Right cardiac atrium (tissue), 5 donors: ENCODE measurements at regions not wholly inside any gene's neighbourhood (a gene's known extent, or its start where the extent isn't known, plus 50 kb on each side); places are given as distances from the start of the nearest gene placed in this dataset.
"Not testable (repeated sequence)": the region's sequence is repeated elsewhere in the genome, so short reads cannot be mapped to it uniquely, and the experiment has no call there.

Source experiments
- ATAC-seq, 2 donors: fragments of 200-7000 bp; cut with Tn5 transposase; one replicate each; pipeline versions ENCODE4 v1.8.0 to v1.9.1; 2020; ENCODE audit warnings: moderate library complexity in 2 of 2, mild to moderate bottlenecking in 1 of 2
- DNase-seq, 3 donors: peaks; one replicate each; pipeline ENCODE4 v3.0.0-alpha.2; 2020
- H3K27ac ChIP-seq: one replicate; pipeline ENCODE4 v1.5.1; 2013; ENCODE audit warnings: mild to moderate bottlenecking, low read length, control low read depth, moderate library complexity
- H3K27me3 ChIP-seq: one replicate; pipeline ENCODE4 v1.6.1; 2013; ENCODE audit not compliant: control insufficient read depth, insufficient read depth
- H3K4me1 ChIP-seq: one replicate; pipeline ENCODE4 v1.6.1; 2013; ENCODE audit warnings: low read length; ENCODE audit not compliant: control insufficient read depth, insufficient read depth
- H3K4me3 ChIP-seq: one replicate; pipeline ENCODE4 v1.5.1; 2013; ENCODE audit warnings: low read length, control low read depth
- H3K9me3 ChIP-seq: one replicate; pipeline ENCODE4 v1.6.1; 2013; ENCODE audit warnings: low read length; ENCODE audit not compliant: control insufficient read depth
- WGBS: extraction: QIAGEN DNeasy Blood & Tissue Kit; methylation state at CpG from one replicate; pipeline ENCODE4 v1.1.7; 2013; 5-methylcytosine and 5-hydroxymethylcytosine counted together
- intact Hi-C, 4 donors: fragments of 100-400 bp; cut with DNase I; formaldehyde crosslinking; loops; one replicate each; pipeline versions ENCODE4 v1.11.0 to v1.14.0; 2022 to 2023
- donor health status: healthy with polysubstance abuse.
- donor health status: DM: no; HTN: yes; CAD: no.
- donor health status: DM: no; HTN: no; CAD: no.
- donor health status: DM: no; HTN: yes; CAD: no; lungs with severe emphysema.
- donor health status: DM: yes; HTN: yes; CAD: no.

DNA sequence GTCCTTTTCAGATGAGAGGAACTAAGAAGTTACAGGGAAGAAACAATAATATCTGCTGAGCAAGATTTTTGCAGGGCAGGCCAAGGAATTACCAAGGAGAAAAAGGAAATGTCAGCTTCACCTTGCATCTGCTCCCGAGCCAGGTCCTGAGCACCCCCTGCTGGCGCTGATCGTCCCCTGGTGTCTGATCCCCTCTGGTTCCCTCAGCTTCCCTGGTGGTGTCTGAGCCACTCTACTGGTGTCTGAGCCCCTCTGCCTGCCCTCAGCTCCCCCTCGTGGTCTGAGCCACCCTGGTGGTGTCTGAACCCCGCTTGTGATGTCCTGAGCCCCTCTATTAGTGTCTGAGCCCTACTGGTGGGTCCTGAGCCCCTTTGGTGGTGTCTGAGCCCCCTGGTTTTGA, 485.7 kb downstream of the GOLGA6L6 start:
- WGBS: 66% methylated on average over 4 of the region's 5 CpGs

DNA sequence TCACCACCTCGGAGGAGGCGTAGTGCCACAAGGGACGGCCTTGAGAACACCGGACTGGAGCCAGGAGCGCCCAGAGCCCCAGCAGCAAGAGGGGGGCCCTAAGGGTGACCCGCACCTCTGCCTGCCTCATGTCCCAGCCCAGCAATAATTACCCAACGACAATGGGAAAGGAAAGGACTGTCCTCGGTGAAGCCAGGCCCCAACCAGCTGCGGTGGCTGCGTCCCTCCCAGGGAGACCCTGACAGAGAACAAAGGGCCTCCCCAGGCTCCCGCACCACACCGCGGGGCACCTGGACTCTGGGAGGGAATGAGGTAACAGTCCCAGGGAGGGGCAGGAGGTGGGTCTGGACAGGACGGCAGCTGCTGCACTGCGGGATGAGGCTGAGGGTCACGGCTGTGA, 493.4 kb downstream of the GOLGA6L6 start:
- H3K4me3 ChIP-seq, intact Hi-C loops, H3K27me3 ChIP-seq, H3K4me1 ChIP-seq, H3K9me3 ChIP-seq, H3K27ac ChIP-seq, ATAC-seq: not testable (repeated sequence)
- WGBS: 84% methylated on average over 15 of the region's 16 CpGs
- peak in 1 of 3 donors; percentile 7 for DNase-seq

More for the DNA sequence above, 485.7 kb downstream of the GOLGA6L6 start:
- H3K4me1 ChIP-seq, intact Hi-C loops, H3K27me3 ChIP-seq, H3K9me3 ChIP-seq, H3K27ac ChIP-seq, H3K4me3 ChIP-seq: not testable (repeated sequence)
- peak in 1 of 2 donors; percentile 25 for ATAC-seq
- peak in 1 of 3 donors; percentile 18 for DNase-seq

DNA sequence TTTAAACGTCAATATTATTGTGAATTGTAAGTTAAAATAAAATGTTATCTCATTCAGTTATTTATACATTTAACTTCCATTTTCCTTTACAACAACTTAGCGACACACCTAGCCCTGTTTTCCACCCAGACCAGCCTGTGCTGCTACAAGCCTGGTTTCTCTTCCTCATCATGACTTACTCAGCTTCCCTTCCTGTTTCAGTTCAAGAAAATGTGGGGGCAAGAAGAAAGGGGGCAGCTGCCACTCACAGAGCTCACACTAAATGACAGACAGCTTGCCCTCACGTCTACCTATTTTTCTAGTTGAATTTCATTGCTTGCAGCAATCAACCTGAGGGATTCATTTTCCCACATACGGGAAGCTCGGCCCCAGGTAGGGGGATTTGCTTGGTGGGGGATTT, 496.4 kb downstream of the GOLGA6L6 start:
- DNase-seq, intact Hi-C loops, H3K9me3 ChIP-seq, H3K4me3 ChIP-seq, H3K27me3 ChIP-seq, H3K4me1 ChIP-seq, ATAC-seq, H3K27ac ChIP-seq: not testable (repeated sequence)
- WGBS: no CpG with 5 or more reads among the region's 5 CpGs

DNA sequence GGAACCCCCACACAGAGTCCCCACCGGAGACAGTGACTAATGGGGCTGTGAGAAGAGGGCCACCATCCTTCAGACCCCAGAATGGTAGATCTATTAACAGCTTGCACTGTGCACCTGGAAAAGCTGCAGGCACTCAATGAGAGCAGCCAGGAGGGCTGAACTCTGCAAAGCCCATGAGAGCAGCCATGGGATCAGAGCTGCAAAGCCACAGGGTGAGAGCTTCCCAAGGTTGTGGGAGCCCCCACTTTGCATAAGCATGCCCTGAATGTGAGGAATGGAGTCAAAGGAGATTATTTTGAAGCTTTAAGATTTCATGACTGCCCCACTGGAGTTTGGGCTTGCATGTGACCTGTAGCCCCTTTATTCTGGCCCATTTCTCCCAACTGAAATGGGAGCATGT, 500.9 kb downstream of the GOLGA6L6 start:
- intact Hi-C loops, DNase-seq, H3K9me3 ChIP-seq, H3K27ac ChIP-seq, H3K27me3 ChIP-seq, H3K4me3 ChIP-seq, H3K4me1 ChIP-seq: not testable (repeated sequence)
- 59% methylated on average over 1 of the region's 1 CpG for WGBS
- peak in 1 of 2 donors; percentile 35 for ATAC-seq

DNA sequence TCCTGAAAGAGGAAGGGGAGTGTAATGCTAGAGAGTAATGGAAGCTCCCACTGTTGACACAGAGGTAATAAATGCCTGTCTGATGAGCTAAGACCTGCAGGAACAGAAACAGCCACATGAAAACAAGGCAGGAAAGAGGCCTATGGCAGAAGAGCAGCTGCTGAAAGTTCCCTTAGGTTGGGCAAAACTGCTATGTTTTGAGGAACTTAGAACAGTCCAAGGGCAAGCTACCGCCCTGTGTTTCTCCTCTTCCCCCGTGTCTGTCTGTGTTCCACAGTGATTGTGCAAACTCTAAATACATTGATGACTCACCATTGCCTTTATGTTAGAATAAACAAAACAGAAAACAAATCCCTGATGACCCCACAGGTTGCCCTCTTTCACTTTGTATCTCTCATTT, 516.6 kb downstream of the GOLGA6L6 start:
- intact Hi-C loops, H3K27me3 ChIP-seq, ATAC-seq, DNase-seq, H3K27ac ChIP-seq, H3K4me3 ChIP-seq, H3K9me3 ChIP-seq, H3K4me1 ChIP-seq: not testable (repeated sequence)
- no CpG with 5 or more reads among the region's 2 CpGs for WGBS

DNA sequence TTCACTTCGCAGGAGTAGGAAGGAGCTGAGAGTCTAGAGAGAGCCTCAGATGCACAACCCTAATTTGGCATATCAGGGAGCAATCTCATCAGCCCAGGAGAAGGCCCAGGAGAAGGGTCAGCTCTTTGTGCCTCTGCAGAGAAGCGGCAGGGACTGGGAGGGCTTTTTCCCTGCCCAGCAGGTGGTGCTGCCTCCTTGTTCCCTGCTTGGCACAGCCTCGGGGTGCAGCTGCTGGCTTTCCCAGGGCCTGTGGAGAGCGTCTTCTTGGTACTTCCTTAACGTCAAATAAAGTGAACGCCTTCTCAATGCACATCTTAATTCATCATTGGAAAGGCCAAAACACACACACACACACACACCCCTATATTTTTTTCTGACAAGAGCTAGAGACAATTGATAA, 519.3 kb downstream of the GOLGA6L6 start:
- H3K27ac ChIP-seq, DNase-seq, ATAC-seq, H3K9me3 ChIP-seq, H3K4me1 ChIP-seq, intact Hi-C loops, H3K4me3 ChIP-seq, H3K27me3 ChIP-seq: not testable (repeated sequence)
- WGBS: 90% methylated on average over 1 of the region's 6 CpGs

DNA sequence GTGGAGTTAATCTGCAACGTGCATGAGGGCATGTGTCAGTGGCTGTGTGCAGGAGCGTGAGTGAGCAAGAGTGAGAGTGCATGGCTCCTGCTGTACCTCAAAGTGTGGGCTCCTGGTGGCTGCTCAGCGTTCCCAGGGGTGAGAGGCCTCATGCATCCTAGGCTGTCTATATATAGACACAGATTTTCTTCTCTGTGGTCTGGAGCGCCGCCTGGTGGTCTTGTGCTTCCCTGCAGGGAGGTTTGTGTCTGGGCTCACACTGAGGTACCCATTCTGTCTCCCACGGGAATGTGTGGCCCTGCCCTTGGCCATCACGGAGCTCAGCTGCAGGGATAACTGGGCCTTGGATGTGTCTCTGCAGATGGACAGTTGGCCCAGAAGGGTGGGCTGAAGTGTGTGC, 520.2 kb downstream of the GOLGA6L6 start:
- H3K9me3 ChIP-seq, intact Hi-C loops, H3K4me3 ChIP-seq, H3K27me3 ChIP-seq, H3K4me1 ChIP-seq, H3K27ac ChIP-seq: not testable (repeated sequence)
- DNase-seq (peak in 1 of 3 donors; percentile 4), ATAC-seq (peak; percentile 17 to 36)
- WGBS: 60% methylated on average over 3 of the region's 7 CpGs

DNA sequence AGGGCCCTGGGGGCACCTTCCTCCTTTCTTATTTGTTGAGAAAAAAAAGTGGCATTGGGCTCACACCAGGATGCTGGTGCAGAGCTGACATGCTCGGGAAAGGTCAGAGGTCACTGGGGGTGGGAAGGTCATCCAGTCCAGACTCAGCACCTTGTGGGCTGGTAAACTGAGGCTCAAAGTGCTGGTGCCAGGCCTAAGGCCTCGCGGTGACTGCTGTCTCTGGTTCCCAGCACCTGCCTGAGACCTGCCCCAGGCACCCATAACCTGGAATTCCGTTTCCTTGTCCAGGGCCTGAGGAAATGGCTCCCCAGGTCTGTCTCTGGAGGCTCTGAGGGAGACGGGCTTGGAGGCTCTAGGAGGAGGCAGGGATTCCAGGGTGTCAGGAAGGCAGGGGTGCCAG, 521.0 kb downstream of the GOLGA6L6 start:
- intact Hi-C loops, H3K4me1 ChIP-seq, ATAC-seq, H3K27me3 ChIP-seq, H3K4me3 ChIP-seq, H3K9me3 ChIP-seq, H3K27ac ChIP-seq: not testable (repeated sequence)
- peak in 1 of 3 donors; percentile 5 for DNase-seq
- 82% methylated on average over 4 of the region's 5 CpGs for WGBS

DNA sequence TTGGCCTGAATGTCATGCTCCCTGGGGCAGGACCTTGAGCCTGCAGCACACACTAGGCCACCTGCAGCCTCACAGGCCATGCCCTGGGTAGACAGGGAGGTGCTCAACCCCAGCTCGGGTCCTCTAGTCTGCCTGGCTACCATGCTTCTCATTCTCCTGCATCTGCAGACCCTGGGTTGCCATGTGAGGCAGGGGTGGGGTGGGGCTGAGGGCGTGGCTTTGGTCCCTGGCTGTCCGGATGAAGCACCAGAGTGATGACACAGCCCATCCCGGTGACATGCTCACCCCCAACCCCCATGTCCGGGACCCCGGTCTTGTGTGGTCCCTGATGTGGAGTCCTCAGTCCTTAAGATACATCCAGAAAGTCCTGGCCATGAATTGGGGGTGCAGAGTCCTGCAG, 521.8 kb downstream of the GOLGA6L6 start:
- H3K4me3 ChIP-seq, H3K9me3 ChIP-seq, H3K27me3 ChIP-seq, H3K27ac ChIP-seq, ATAC-seq, intact Hi-C loops, H3K4me1 ChIP-seq: not testable (repeated sequence)
- DNase-seq: peak in 2 of 3 donors; percentile 21 to 25
- WGBS: 63% methylated on average over 6 of the region's 6 CpGs

DNA sequence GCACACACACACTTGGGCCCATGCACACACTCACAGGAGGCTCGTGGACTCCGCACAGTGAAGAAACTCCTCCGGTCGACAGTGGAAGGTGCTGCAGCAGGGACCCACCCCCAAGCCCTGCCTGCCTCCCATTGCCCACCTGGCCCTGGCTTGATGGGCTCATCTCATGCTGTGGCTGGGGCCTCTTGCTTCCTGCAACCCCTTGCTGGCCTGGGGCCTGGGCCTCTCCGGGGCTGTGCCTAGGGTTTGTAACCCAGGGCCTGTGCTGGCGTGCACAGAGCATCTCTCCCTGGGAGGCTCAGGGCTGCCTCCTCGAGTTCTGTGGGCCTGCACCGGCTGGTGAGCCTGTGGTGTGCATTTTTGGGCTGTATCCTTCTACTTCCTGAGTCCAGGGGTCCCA, 524.0 kb downstream of the GOLGA6L6 start:
- H3K4me3 ChIP-seq, ATAC-seq, H3K9me3 ChIP-seq, DNase-seq, intact Hi-C loops, H3K4me1 ChIP-seq, H3K27me3 ChIP-seq, H3K27ac ChIP-seq: not testable (repeated sequence)
- WGBS: 74% methylated on average over 8 of the region's 8 CpGs

DNA sequence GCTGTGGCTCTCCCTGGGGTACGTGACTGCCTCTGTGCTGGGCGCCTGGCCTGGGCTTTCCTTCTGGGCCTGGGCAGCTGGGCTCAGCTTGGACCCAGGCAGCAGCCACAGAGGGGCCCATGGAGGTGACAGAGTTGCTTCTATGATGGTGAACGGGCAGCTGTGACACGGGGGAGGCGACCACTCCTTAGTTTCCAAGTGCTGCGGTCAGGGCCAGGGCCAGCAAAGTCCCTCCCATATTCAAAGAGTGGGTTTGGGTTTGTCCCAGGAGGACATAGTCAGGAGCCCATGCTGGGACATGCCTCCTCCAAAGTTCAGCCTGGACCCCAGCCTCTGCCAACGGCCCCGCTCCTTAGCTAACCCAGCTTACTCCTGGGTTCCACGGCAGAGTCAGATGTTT, 524.7 kb downstream of the GOLGA6L6 start:
- H3K27me3 ChIP-seq, H3K27ac ChIP-seq, intact Hi-C loops, ATAC-seq, H3K9me3 ChIP-seq, H3K4me3 ChIP-seq, H3K4me1 ChIP-seq: not testable (repeated sequence)
- WGBS: 74% methylated on average over 7 of the region's 9 CpGs
- DNase-seq: peak in 1 of 3 donors; percentile 9

DNA sequence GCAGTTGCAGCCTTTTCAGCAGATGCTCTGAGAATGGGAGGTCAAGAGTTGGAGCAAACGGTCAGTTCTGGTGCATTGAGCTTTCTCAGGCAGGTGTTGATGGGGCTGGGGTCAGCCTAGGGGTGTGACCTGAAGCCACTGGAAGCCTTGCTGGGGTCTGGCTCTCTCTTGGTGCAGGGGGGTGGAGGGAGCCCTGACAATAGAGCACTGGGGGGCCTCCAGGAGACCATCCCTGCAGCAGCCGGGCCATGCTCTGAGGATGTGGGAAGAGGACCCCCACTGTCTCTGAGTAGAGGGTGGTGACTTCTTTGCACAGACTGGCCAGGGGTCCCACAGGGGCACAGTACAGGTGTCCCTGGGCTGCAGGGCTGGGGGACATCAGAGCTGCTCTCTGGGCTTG, 528.8 kb downstream of the GOLGA6L6 start:
- H3K27ac ChIP-seq, H3K4me3 ChIP-seq, ATAC-seq, H3K4me1 ChIP-seq, H3K9me3 ChIP-seq, H3K27me3 ChIP-seq, intact Hi-C loops: not testable (repeated sequence)
- DNase-seq: peak in 1 of 3 donors; percentile 22
- WGBS: 68% methylated on average over 2 of the region's 2 CpGs
